ENCODE measurements at regions not wholly inside any gene's neighbourhood (a gene's known extent, or its start where the extent isn't known, plus 50 kb on each side); places are given as distances from the start of the nearest gene placed in this dataset.

DNA sequence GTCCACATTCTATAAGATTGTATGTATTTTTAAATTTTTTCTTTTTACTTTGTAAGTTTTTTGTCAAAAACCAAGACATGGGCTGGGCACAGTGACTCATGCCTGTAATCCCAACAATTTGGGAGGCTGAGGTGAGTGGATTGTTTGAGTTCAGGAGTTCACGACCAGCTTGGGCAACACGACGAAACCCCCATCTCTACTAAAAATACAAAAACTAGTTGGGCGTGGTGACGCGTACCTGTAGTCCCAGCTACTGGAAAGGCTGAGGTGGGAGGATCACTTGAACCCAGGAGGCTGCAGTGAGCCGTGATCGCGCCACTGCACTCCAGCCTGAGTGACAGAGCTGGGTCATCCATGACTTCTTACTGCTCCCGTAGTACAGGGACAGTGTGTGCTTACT, 84.8 kb upstream of the PRDM11 start:
- peaks cover 5% of the 10 kb centered on the region for H3K27me3 ChIP-seq (ENCODE audit: control insufficient read depth, insufficient read depth, low read length)
- no peak for DNase-seq (ENCODE audit: low read depth)
- H3K36me3 ChIP-seq (ENCODE audit: control insufficient read depth, insufficient read depth, low read length) = no peaks in the 10 kb centered on the region
- TF ChIP-seq, protein P1, sequence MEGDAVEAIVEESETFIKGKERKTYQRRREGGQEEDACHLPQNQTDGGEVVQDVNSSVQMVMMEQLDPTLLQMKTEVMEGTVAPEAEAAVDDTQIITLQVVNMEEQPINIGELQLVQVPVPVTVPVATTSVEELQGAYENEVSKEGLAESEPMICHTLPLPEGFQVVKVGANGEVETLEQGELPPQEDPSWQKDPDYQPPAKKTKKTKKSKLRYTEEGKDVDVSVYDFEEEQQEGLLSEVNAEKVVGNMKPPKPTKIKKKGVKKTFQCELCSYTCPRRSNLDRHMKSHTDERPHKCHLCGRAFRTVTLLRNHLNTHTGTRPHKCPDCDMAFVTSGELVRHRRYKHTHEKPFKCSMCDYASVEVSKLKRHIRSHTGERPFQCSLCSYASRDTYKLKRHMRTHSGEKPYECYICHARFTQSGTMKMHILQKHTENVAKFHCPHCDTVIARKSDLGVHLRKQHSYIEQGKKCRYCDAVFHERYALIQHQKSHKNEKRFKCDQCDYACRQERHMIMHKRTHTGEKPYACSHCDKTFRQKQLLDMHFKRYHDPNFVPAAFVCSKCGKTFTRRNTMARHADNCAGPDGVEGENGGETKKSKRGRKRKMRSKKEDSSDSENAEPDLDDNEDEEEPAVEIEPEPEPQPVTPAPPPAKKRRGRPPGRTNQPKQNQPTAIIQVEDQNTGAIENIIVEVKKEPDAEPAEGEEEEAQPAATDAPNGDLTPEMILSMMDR (IDR thresholded peaks at IDR 0.05; ENCODE audit: insufficient read depth, low read length, poor library complexity, severe bottlenecking) = no peak
- H3K4me3 ChIP-seq (ENCODE audit: low read depth, low read length) = no peak overlapping the region

DNA sequence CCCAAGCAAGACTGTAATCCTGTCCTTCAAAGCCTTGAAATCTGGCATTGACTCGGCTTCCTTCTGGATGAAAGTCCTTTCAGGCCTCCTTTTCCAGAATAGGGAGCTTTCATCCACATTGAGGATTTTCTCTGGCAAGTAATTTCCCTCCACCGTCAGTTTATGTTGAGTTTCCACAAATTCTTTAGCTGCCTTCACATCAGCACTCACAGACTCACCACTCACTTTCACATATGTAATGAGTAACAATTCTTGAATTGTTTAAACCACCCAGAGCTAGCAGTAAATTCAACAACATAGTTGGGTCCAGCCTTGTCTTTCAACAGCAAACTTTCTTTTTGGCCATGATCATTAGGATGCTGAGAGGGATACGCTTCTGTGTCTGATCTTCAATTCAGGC, 84.3 kb upstream of the PRDM11 start:
- DNase-seq (ENCODE audit: low read depth) = no peak
- H3K27me3 ChIP-seq (ENCODE audit: control insufficient read depth, insufficient read depth, low read length) = peaks cover 5% of the 10 kb centered on the region
- H3K4me3 ChIP-seq (ENCODE audit: low read depth, low read length) = no peak overlapping the region
- H3K36me3 ChIP-seq (ENCODE audit: control insufficient read depth, insufficient read depth, low read length) = no peaks in the 10 kb centered on the region
- TF ChIP-seq, protein P1 (IDR thresholded peaks at IDR 0.05; ENCODE audit: insufficient read depth, low read length, poor library complexity, severe bottlenecking) = no peak

DNA sequence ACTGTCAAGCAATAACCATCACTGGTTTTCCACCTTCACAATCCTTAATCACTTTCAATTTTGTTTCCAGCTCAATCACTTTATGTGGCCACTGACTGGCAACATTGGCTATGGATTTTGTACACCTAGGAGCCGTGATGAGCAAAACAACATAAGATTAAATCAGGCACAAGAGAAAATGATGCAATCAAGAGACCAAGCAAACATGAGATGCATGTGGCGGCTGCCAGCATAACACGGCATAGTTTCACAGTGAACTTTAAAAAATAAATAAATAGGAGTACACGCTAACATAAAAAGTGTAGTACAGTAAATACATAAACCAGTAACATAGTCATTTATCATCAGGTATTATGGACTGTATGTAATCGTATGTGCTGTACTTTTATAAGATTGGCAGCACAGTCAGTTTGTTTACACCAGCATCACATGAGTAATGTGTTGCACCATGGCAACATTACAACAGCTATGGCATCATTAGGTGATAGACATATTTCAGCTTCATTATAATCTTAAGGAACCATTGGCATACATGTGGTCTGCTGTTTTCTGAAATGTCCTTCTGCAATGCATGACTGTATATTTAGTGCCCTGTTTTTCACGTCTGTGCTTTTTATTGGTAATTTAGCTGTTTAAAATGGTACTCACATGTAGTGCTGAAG, 83.3 kb upstream of the PRDM11 start:
- Histone ChIP-seq H3K4me3 (ENCODE audit: low read depth, low read length) (no peak overlapping the region), H3K36me3 (ENCODE audit: control insufficient read depth, insufficient read depth, low read length) (no peaks in the 10 kb centered on the region), H3K27me3 (ENCODE audit: control insufficient read depth, insufficient read depth, low read length) (peaks cover 9% of the 10 kb centered on the region)
- TF ChIP-seq, protein P1 (IDR thresholded peaks at IDR 0.05; ENCODE audit: insufficient read depth, low read length, poor library complexity, severe bottlenecking) = no peak
- no peak for DNase-seq (ENCODE audit: low read depth)

DNA sequence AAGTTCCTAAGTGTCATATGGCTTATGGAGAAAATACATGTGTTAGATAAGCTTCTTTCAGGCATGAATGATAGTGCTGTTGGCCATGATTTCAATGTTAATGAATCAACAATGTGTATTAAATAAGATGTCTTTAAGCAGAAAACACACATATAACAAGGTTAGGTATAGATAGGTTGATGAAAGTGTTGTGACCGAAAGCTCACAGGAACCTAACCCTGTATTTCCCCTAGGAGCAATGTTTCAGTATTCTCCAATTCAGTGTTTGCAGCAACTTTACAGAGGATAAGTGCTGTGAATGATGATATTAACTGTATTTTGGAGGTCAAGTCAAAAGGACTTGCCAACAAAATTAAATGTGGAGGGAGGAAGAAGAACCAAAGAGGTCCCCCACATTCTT, 82.8 kb upstream of the PRDM11 start:
- no peak for DNase-seq (ENCODE audit: low read depth)
- Histone ChIP-seq H3K36me3 (ENCODE audit: control insufficient read depth, insufficient read depth, low read length) (no peaks in the 10 kb centered on the region), H3K27me3 (ENCODE audit: control insufficient read depth, insufficient read depth, low read length) (peaks cover 9% of the 10 kb centered on the region), H3K4me3 (ENCODE audit: low read depth, low read length) (no peak overlapping the region)
- TF ChIP-seq, protein P1 (IDR thresholded peaks at IDR 0.05; ENCODE audit: insufficient read depth, low read length, poor library complexity, severe bottlenecking) = no peak

DNA sequence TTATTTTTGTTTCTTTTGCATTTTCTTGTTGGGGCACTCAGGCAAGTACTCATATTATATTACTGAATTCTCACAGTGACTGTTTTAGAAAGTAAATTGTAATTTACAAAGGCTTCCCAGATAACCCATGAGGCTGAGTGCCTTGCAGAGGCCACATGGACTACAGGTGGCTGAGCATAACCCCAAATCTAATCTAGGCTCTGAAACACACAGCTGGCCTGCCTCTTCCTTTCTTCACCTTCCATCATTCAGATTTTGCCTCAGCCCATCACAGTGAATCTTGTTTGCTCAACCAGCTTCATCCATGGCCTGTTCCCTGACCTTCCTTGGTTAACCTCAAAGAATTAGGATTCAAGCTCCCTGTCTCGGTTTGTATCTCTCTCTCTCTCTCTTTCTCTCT, 78.5 kb upstream of the PRDM11 start:
- Histone ChIP-seq H3K27me3 (ENCODE audit: control insufficient read depth, insufficient read depth, low read length) (peaks cover 16% of the 10 kb centered on the region), H3K4me3 (ENCODE audit: low read depth, low read length) (no peak overlapping the region), H3K36me3 (ENCODE audit: control insufficient read depth, insufficient read depth, low read length) (no peaks in the 10 kb centered on the region)
- TF ChIP-seq, protein P1 (IDR thresholded peaks at IDR 0.05; ENCODE audit: insufficient read depth, low read length, poor library complexity, severe bottlenecking) = no peak
- no peak for DNase-seq (ENCODE audit: low read depth)

DNA sequence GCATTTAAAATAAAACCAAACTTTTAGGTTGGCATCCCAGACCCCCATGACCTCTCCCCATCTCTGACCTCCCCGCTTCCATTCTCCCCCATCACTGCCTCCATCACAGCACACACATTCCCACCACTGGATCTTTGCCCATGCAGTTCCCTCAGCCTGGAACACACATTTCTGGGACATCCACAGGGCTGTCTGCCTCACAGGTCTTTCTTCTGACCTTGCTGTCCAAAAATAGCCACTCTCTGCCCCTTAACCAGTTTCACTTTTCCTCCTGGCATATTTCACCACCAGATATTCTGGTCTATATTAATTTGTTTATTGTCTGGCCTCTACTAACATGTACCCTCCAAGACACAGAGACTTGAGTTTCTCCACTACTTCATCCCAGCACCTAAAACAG, 75.2 kb upstream of the PRDM11 start:
- TF ChIP-seq, protein P1 (IDR thresholded peaks at IDR 0.05; ENCODE audit: insufficient read depth, low read length, poor library complexity, severe bottlenecking) = no peak
- no peak overlapping the region for H3K4me3 ChIP-seq (ENCODE audit: low read depth, low read length)
- no peaks in the 10 kb centered on the region for H3K36me3 ChIP-seq (ENCODE audit: control insufficient read depth, insufficient read depth, low read length)
- no peak for DNase-seq (ENCODE audit: low read depth)
- peaks cover 22% of the 10 kb centered on the region for H3K27me3 ChIP-seq (ENCODE audit: control insufficient read depth, insufficient read depth, low read length)

Measured in kidney epithelial cell (primary cell).